Activated CD4-positive, alpha-beta T cell treated with anti-CD3 and anti-CD28 coated beads for 36 hours (primary cell): ENCODE measurements at regions not wholly inside any gene's neighbourhood (a gene's known extent, or its start where the extent isn't known, plus 50 kb on each side); places are given as distances from the start of the nearest gene placed in this dataset.

ENCODE experiments used
- ATAC-seq: fragments of 200-7000 bp; cut with Tn5 transposase; one replicate; pipeline ENCODE4 v1.10.0; 2021; ENCODE audit warnings: mild to moderate bottlenecking, moderate library complexity
- CTCF ChIA-PET: fragments of 350-600 bp; sonication (Branson Sonifier 250); formaldehyde crosslinking; loops from one replicate; lab custom pipeline; 2021; ENCODE audit warnings: antibody characterized with exemption; lab: Charles Lee
- POLR2A ChIA-PET: fragments of 350-600 bp; sonication (Branson Sonifier 250); formaldehyde crosslinking; loops from one replicate; lab custom pipeline; 2021; ENCODE audit warnings: antibody characterized with exemption, inconsistent platforms; lab: Charles Lee
- DNase-seq: peaks from one replicate; pipeline ENCODE4 v3.0.0-alpha.2; 2020
- H3K27ac Mint-ChIP-seq: one replicate; pipeline ENCODE4 v1.8.0; 2021; ENCODE audit warnings: mixed read lengths
- H3K27me3 Mint-ChIP-seq: one replicate; pipeline ENCODE4 v1.8.0; 2021; ENCODE audit warnings: mixed read lengths
- H3K36me3 Mint-ChIP-seq: one replicate; pipeline ENCODE4 v1.8.0; 2021; ENCODE audit warnings: low read depth, mixed read lengths
- H3K4me1 Mint-ChIP-seq: one replicate; pipeline ENCODE4 v1.8.0; 2021; ENCODE audit warnings: mixed read lengths
- H3K4me3 Mint-ChIP-seq: one replicate; pipeline ENCODE4 v1.8.0; 2021; ENCODE audit warnings: mild to moderate bottlenecking, moderate library complexity, mixed read lengths
- H3K9me3 Mint-ChIP-seq: one replicate; pipeline ENCODE4 v1.8.0; 2021; ENCODE audit warnings: low read depth, mixed read lengths
- intact Hi-C, 2 experiments: fragments of 100-400 bp; cut with DNase I in 1 of 2; cut with micrococcal nuclease in 1 of 2; formaldehyde crosslinking; loops; one replicate each; pipeline versions ENCODE4 v1.14.2 to v1.15.1; 2022 to 2024; cut with DNase I, micrococcal nuclease

DNA sequence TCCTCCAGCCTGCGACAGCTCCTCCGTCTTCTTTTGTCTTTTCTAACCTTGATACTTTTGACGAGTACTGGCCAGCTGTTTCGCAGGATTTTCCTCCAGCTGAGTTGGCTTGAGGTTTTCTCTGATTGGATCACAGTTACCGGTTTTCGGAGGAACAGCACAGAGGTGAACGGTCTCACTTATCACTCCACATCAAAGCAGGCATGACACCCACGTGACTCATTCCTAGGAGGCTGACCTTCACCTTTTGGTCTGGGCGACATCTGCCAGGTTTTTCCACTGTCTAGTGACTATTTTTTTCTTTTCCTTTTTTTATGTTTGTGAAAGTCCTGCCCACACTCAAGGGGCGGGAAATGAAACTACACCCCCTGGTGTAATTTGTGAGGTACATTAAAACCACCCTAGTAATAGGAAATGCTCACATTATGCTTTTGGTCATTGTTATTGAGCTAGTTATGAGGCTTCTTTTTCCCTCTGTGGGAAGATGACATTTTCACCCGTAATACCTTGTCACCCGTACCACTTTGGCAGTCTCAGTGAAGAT is 319.2 kb downstream of the GADD45G start:
- peak overlapping the region; percentile 48 for H3K27ac Mint-ChIP-seq
- no peaks in the 10 kb centered on the region for H3K9me3 Mint-ChIP-seq
- H3K4me3 Mint-ChIP-seq = no peak overlapping the region
- H3K4me1 Mint-ChIP-seq = peaks cover 22% of the 10 kb centered on the region
- ChIA-PET CTCF (interaction anchor here (0.8 to 2.2 kb wide), 9 partner anchors 60 to 332 kb away, joined by 3 to 9 read pairs (median 4); no protein-coding TSS in a partner anchor), POLR2A (interaction anchor here (0.7 to 1.2 kb wide), 3 partner anchors 319 to 633 kb away, joined by 3 to 4 read pairs (median 3); partner anchors contain the start of gene GADD45G)
- ATAC-seq = peak; percentile 81
- DNase-seq = peak; percentile 74
- intact Hi-C loops = loop anchor here (1.0 to 5.0 kb wide), 5 partner anchors 29 to 321 kb away; no protein-coding TSS in a partner anchor
- no peaks in the 10 kb centered on the region for H3K36me3 Mint-ChIP-seq
- H3K27me3 Mint-ChIP-seq = peaks cover 17% of the 10 kb centered on the region

- ATAC-seq (peak; percentile 13), DNase-seq (no peak)
- peaks cover 17% of the 10 kb centered on the region for H3K4me1 Mint-ChIP-seq
- peaks cover 14% of the 10 kb centered on the region for H3K27me3 Mint-ChIP-seq
- H3K4me3 Mint-ChIP-seq = no peak overlapping the region
- POLR2A ChIA-PET = interaction anchor here (0.7 to 1.2 kb wide), 3 partner anchors 320 to 632 kb away, joined by 3 to 4 read pairs (median 3); partner anchors contain the start of gene GADD45G
- intact Hi-C loops = loop anchor here (1.0 to 5.0 kb wide), 5 partner anchors 28 to 321 kb away; no protein-coding TSS in a partner anchor
- CTCF ChIA-PET = interaction anchor here (0.8 to 2.2 kb wide), 6 partner anchors 59 to 327 kb away, joined by 3 to 9 read pairs (median 4); no protein-coding TSS in a partner anchor
- no peaks in the 10 kb centered on the region for H3K36me3 Mint-ChIP-seq
- no peaks in the 10 kb centered on the region for H3K9me3 Mint-ChIP-seq
- no peak overlapping the region for H3K27ac Mint-ChIP-seq
Measured at GRCh38 chr9:89924611-89925010, 319.8 kb downstream of the GADD45G start.

DNA sequence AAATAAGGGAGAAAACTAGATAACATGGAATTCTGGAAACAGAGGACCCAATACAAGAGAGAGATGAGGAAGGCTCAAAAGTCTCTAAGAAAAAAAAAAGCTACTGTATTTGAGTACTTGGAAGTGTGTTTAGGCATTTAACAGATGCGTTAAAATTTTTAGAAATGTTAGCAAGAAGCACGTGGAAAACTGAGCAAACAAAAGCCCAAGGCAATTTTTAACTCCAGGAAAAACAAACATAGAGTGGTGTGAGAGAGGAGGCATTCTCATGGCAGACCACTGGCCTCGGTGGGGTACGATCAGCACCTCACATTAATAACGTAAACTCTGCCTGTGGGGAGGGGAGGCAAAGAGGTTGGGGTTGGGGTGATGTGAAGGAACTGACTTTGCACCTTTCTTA is 321.4 kb downstream of the GADD45G start:
- no peak overlapping the region for H3K4me3 Mint-ChIP-seq
- no peaks in the 10 kb centered on the region for H3K9me3 Mint-ChIP-seq
- ATAC-seq (no peak), DNase-seq (no peak)
- ChIA-PET POLR2A (no interaction called here), CTCF (interaction anchor here (1.1 kb wide), 1 partner anchor 10 kb away, joined by 3 read pairs; no protein-coding TSS in a partner anchor)
- peaks cover 25% of the 10 kb centered on the region for H3K4me1 Mint-ChIP-seq
- H3K36me3 Mint-ChIP-seq = no peaks in the 10 kb centered on the region
- H3K27me3 Mint-ChIP-seq = peaks cover 12% of the 10 kb centered on the region
- no peak overlapping the region for H3K27ac Mint-ChIP-seq
- intact Hi-C loops = no loop called here

GRCh38 chr9:89926691-89927220 is 321.9 kb downstream of the GADD45G start:
- Mint-ChIP-seq H3K27ac (no peak overlapping the region), H3K36me3 (no peaks in the 10 kb centered on the region), H3K4me3 (no peak overlapping the region), H3K4me1 (peaks cover 25% of the 10 kb centered on the region), H3K9me3 (no peaks in the 10 kb centered on the region), H3K27me3 (peaks cover 12% of the 10 kb centered on the region)
- intact Hi-C loops = no loop called here
- ATAC-seq = no peak
- ChIA-PET CTCF (interaction anchor here (1.1 kb wide), 1 partner anchor 11 kb away, joined by 3 read pairs; no protein-coding TSS in a partner anchor), POLR2A (no interaction called here)
- no peak for DNase-seq

- Mint-ChIP-seq H3K4me1 (peaks cover 25% of the 10 kb centered on the region), H3K4me3 (no peak overlapping the region), H3K9me3 (no peaks in the 10 kb centered on the region), H3K27ac (no peak overlapping the region), H3K36me3 (no peaks in the 10 kb centered on the region), H3K27me3 (peaks cover 9% of the 10 kb centered on the region)
- DNase-seq (no peak), ATAC-seq (no peak)
- ChIA-PET POLR2A (no interaction called here), CTCF (no interaction called here)
- intact Hi-C loops = no loop called here
Measured at GRCh38 chr9:89928106-89928505, 323.3 kb downstream of the GADD45G start.

GRCh38 chr9:89928521-89929275 is 323.9 kb downstream of the GADD45G start:
- no peak for ATAC-seq
- ChIA-PET CTCF (interaction anchor here (1.0 to 1.2 kb wide), 2 partner anchors 9 to 103 kb away, joined by 3 to 4 read pairs; no protein-coding TSS in a partner anchor), POLR2A (no interaction called here)
- Mint-ChIP-seq H3K36me3 (no peaks in the 10 kb centered on the region), H3K27me3 (peaks cover 9% of the 10 kb centered on the region), H3K4me1 (peaks cover 22% of the 10 kb centered on the region), H3K27ac (no peak overlapping the region), H3K4me3 (no peak overlapping the region), H3K9me3 (no peaks in the 10 kb centered on the region)
- intact Hi-C loops = no loop called here
- DNase-seq = no peak

GRCh38 chr9:89929315-89929672 is 324.5 kb downstream of the GADD45G start:
- peaks cover 9% of the 10 kb centered on the region for H3K27me3 Mint-ChIP-seq
- H3K36me3 Mint-ChIP-seq = no peaks in the 10 kb centered on the region
- intact Hi-C loops = no loop called here
- H3K4me3 Mint-ChIP-seq = no peak overlapping the region
- ATAC-seq = no peak
- H3K27ac Mint-ChIP-seq = no peak overlapping the region
- H3K4me1 Mint-ChIP-seq = peaks cover 16% of the 10 kb centered on the region
- DNase-seq = no peak
- H3K9me3 Mint-ChIP-seq = no peaks in the 10 kb centered on the region
- ChIA-PET POLR2A (no interaction called here), CTCF (interaction anchor here (1.0 to 1.2 kb wide), 2 partner anchors 8 to 102 kb away, joined by 3 to 4 read pairs; no protein-coding TSS in a partner anchor)

DNA sequence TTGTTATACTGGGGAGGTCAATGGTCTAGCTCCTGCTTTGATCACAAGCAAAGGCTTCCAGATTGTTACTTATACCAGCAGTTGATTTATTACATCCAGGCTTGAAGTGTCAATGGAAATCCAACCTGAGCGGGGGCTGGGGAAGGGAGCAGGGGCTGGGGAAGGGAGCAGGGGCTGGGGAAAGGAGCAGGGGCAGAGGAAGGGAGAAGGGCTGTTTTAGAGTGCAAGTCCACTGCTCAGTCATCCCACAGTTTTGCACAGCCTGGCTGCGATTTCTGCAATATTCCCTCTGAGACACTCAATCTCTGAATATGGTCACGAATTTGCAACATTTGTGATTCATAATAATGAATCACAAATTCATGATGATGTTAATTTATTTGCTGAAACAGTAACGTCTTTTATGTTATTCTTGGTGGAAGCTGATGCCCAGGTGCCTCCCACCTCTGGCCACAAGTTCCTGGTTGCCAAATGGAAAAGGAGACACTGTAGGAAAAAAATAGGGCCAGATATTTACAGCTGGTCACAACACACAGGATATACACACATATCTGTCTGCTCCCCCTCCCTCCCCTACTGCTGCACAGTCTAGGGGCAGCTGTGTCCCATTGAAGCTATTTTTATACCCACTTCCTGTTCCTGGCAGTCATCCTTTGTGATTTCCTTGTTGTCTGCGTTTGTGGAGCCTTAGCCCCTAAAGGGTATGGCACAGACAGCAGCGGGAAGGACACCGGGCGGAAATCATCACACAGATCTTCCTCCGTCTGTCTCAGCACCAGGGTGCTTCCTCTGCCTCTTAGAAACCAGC is 325.1 kb downstream of the GADD45G start:
- Mint-ChIP-seq H3K27ac (no peak overlapping the region), H3K9me3 (no peaks in the 10 kb centered on the region), H3K36me3 (no peaks in the 10 kb centered on the region), H3K4me3 (no peak overlapping the region), H3K4me1 (peaks cover 12% of the 10 kb centered on the region), H3K27me3 (peaks cover 9% of the 10 kb centered on the region)
- no peak for DNase-seq
- CTCF ChIA-PET = interaction anchor here (1.0 to 1.3 kb wide), 3 partner anchors 8 to 228 kb away, joined by 3 to 5 read pairs (median 4); no protein-coding TSS in a partner anchor
- intact Hi-C loops = no loop called here
- POLR2A ChIA-PET = no interaction called here
- ATAC-seq = no peak

DNA sequence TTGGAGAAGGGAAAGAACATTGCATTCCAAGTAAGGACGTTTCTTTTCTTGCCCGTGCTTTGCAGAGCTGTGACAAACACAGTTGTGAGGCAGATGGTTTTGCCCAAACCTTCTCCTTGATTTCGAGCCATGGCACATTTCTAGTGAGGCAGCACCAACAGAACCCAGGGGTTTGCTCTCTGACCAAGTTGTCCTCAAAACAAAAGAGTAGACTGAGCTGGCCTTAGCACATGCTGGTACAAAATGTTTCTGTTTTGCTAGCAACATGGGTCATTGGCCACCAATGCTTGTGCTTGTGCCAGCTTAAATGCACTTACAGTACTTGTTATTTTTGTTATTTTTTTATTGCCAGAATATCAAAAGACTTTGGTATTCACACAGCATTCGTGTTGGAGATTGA is 328.8 kb downstream of the GADD45G start:
- H3K36me3 Mint-ChIP-seq = no peaks in the 10 kb centered on the region
- DNase-seq (no peak), ATAC-seq (no peak)
- no peak overlapping the region for H3K4me3 Mint-ChIP-seq
- intact Hi-C loops = no loop called here
- peaks cover 3% of the 10 kb centered on the region for H3K27me3 Mint-ChIP-seq
- H3K9me3 Mint-ChIP-seq = no peaks in the 10 kb centered on the region
- H3K27ac Mint-ChIP-seq = no peak overlapping the region
- CTCF ChIA-PET = interaction anchor here (0.5 to 2.2 kb wide), 3 partner anchors 10 to 1069 kb away, joined by 3 to 8 read pairs (median 3); no protein-coding TSS in a partner anchor
- H3K4me1 Mint-ChIP-seq = peaks cover 11% of the 10 kb centered on the region
- POLR2A ChIA-PET = no interaction called here

GRCh38 chr9:89935115-89935514 is 330.3 kb downstream of the GADD45G start:
- no peaks in the 10 kb centered on the region for H3K9me3 Mint-ChIP-seq
- intact Hi-C loops = no loop called here
- peaks cover 5% of the 10 kb centered on the region for H3K27me3 Mint-ChIP-seq
- ChIA-PET CTCF (interaction anchor here (0.5 to 0.7 kb wide), 2 partner anchors 332 to 1097 kb away, joined by 3 read pairs; no protein-coding TSS in a partner anchor), POLR2A (no interaction called here)
- ATAC-seq (no peak), DNase-seq (no peak)
- H3K36me3 Mint-ChIP-seq = no peaks in the 10 kb centered on the region
- peaks cover 7% of the 10 kb centered on the region for H3K4me1 Mint-ChIP-seq
- no peak overlapping the region for H3K4me3 Mint-ChIP-seq
- no peak overlapping the region for H3K27ac Mint-ChIP-seq
